Loucy (cell line): ENCODE measurements at regions not wholly inside any gene's neighbourhood (a gene's known extent, or its start where the extent isn't known, plus 50 kb on each side); places are given as distances from the start of the nearest gene placed in this dataset.

Source experiments
- EZH2phosphoT487 ChIP-seq: fragments of 200-600 bp; IDR thresholded peaks from 2 replicates; pipeline ENCODE4 v1.6.1; 2018; ENCODE audit warnings: antibody characterized with exemption, mild to moderate bottlenecking, moderate library complexity, borderline replicate concordance
- TF ChIP-seq, protein P1 (sequence below): fragments of 200-600 bp; sonication (generic); conservative IDR thresholded peaks from 2 replicates; pipeline ENCODE4 v1.5.1; 2014; ENCODE audit warnings: mild to moderate bottlenecking, antibody characterized with exemption, low read length

DNA sequence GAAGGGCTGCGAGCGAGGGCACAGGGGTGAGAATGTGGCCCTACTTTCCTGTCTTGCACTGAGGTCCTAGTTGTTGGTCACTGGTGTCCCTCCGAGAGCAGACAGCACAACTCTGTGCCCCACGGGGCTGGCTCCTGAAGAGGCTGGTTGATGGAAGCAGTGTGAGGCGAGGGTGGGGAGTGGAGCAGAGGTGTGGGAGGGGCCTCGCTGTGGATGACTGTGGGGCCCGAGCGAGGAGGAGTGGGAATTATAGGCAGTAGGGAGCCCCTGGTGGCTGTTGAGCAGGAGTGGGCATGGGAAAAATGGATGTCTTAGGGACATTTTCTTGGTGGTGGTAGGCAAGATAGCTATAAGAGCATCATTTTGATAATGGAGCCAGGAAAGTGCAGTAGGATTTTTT lies 660.5 kb upstream of the HS6ST1 start:
- no peak for TF ChIP-seq EZH2phosphoT487
- TF ChIP-seq, protein P1, sequence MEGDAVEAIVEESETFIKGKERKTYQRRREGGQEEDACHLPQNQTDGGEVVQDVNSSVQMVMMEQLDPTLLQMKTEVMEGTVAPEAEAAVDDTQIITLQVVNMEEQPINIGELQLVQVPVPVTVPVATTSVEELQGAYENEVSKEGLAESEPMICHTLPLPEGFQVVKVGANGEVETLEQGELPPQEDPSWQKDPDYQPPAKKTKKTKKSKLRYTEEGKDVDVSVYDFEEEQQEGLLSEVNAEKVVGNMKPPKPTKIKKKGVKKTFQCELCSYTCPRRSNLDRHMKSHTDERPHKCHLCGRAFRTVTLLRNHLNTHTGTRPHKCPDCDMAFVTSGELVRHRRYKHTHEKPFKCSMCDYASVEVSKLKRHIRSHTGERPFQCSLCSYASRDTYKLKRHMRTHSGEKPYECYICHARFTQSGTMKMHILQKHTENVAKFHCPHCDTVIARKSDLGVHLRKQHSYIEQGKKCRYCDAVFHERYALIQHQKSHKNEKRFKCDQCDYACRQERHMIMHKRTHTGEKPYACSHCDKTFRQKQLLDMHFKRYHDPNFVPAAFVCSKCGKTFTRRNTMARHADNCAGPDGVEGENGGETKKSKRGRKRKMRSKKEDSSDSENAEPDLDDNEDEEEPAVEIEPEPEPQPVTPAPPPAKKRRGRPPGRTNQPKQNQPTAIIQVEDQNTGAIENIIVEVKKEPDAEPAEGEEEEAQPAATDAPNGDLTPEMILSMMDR = 0 out of 2 replicates have a peak, but pooled peaks have one; percentile 15
